IMR-90 (cell line): ENCODE measurements at regions not wholly inside any gene's neighbourhood (a gene's known extent, or its start where the extent isn't known, plus 50 kb on each side); places are given as distances from the start of the nearest gene placed in this dataset.

Experiments
- ATAC-seq: fragments of 200-7000 bp; cut with Tn5 transposase; 2 replicates; pipeline ENCODE4 v1.9.1; 2020; ENCODE audit warnings: low read depth, mild to moderate bottlenecking, moderate library complexity
- BruUV-seq: library from RNA; stranded (reverse); fragments of 400-500 nt; replicated peaks from 2 replicates; lab custom pipeline; 2021; lab: Mats Ljungman, UMichigan
- CTCF ChIA-PET: fragments of 300-600 bp; formaldehyde crosslinking; extraction: SDS; loops from one replicate; lab custom pipeline; 2021; ENCODE audit warnings: antibody characterized with exemption; lab: Yijun Ruan, JAX
- POLR2A ChIA-PET: fragments of 300-600 bp; sonication (Branson Sonifier 250); formaldehyde crosslinking; loops from one replicate; lab custom pipeline; 2022; ENCODE audit warnings: antibody characterized with exemption; ENCODE audit not compliant: unreplicated experiment; lab: Charles Lee
- DNase-seq: peaks from one replicate; pipeline ENCODE4 v3.0.0; 2013
- H2AFZ ChIP-seq: replicated peaks from 2 replicates; pipeline ENCODE3; 2013; ENCODE audit warnings: low read length, mild to moderate bottlenecking; ENCODE audit not compliant: poor library complexity
- H2AK5ac ChIP-seq: 2 replicates; pipeline ENCODE4 v1.6.1; 2013; ENCODE audit warnings: low read depth, low read length, inconsistent platforms
- H2AK9ac ChIP-seq: replicated peaks from 2 replicates; pipeline ENCODE3; 2013; ENCODE audit warnings: mild to moderate bottlenecking, low read depth, low read length, moderate library complexity; ENCODE audit not compliant: poor library complexity
- H2BK120ac ChIP-seq: 2 replicates; pipeline ENCODE4 v1.6.1; 2013; ENCODE audit warnings: low read depth, low read length, inconsistent platforms
- H2BK15ac ChIP-seq: 3 replicates; pipeline ENCODE4 v1.6.1; 2013; ENCODE audit warnings: low read depth, low read length, inconsistent platforms
- H2BK20ac ChIP-seq: 2 replicates; pipeline ENCODE4 v1.6.1; 2013; ENCODE audit warnings: low read depth, mild to moderate bottlenecking, inconsistent platforms, low read length, moderate library complexity
- H2BK5ac ChIP-seq: 2 replicates; pipeline ENCODE4 v1.6.1; 2013; ENCODE audit warnings: mild to moderate bottlenecking, low read depth, low read length, inconsistent platforms; ENCODE audit not compliant: poor library complexity, severe bottlenecking
- H3K14ac ChIP-seq: replicated peaks from 2 replicates; pipeline ENCODE4 v1.6.1; 2013; ENCODE audit warnings: low read depth, low read length, inconsistent platforms
- H3K18ac ChIP-seq: 2 replicates; pipeline ENCODE4 v1.6.1; 2013; ENCODE audit warnings: low read depth, low read length, control low read depth
- H3K23ac ChIP-seq: 2 replicates; pipeline ENCODE4 v1.6.1; 2013; ENCODE audit warnings: low read depth, low read length, inconsistent platforms
- H3K27ac ChIP-seq: 2 replicates; pipeline ENCODE4 v1.5.1; 2013; ENCODE audit warnings: mild to moderate bottlenecking, control low read depth, low read length; ENCODE audit not compliant: insufficient read depth
- H3K27me3 ChIP-seq: 2 replicates; pipeline ENCODE4 v1.6.1; 2013; ENCODE audit warnings: low read length; ENCODE audit not compliant: control insufficient read depth, insufficient read depth
- H3K36me3 ChIP-seq: 2 replicates; pipeline ENCODE4 v1.6.1; 2013; ENCODE audit warnings: low read length, mixed read lengths; ENCODE audit not compliant: control insufficient read depth, insufficient read depth
- H3K4ac ChIP-seq: 2 replicates; pipeline ENCODE4 v1.6.1; 2013; ENCODE audit warnings: low read depth, low read length, inconsistent platforms
- H3K4me1 ChIP-seq: 2 replicates; pipeline ENCODE4 v1.6.1; 2013; ENCODE audit warnings: low read length, mixed read lengths; ENCODE audit not compliant: control insufficient read depth, insufficient read depth
- H3K4me2 ChIP-seq: 2 replicates; pipeline ENCODE4 v1.6.1; 2013; ENCODE audit warnings: low read depth, mild to moderate bottlenecking, control low read depth, low read length, moderate library complexity
- H3K4me3 ChIP-seq: 2 replicates; pipeline ENCODE4 v1.5.1; 2013; ENCODE audit warnings: low read depth, mild to moderate bottlenecking, control low read depth, low read length, moderate library complexity; ENCODE audit not compliant: insufficient read depth
- H3K56ac ChIP-seq: 2 replicates; pipeline ENCODE4 v1.6.1; 2013; ENCODE audit warnings: low read length, inconsistent platforms; ENCODE audit not compliant: insufficient read depth; ENCODE audit errors: extremely low read depth
- H3K79me1 ChIP-seq, 2 experiments: 2 replicates each; pipeline ENCODE4 v1.6.1; 2013; ENCODE audit warnings: low read length in 2 of 2, inconsistent platforms in 1 of 2, low read depth in 1 of 2
- H3K9ac ChIP-seq: 2 replicates; pipeline ENCODE4 v1.6.1; 2013; ENCODE audit warnings: low read depth, low read length, control low read depth
- H3K9me1 ChIP-seq: 2 replicates; pipeline ENCODE4 v1.6.1; 2013; ENCODE audit warnings: low read length, inconsistent platforms; ENCODE audit not compliant: insufficient read depth
- H3K9me3 ChIP-seq: 2 replicates; pipeline ENCODE4 v1.6.1; 2013; ENCODE audit warnings: low read length; ENCODE audit not compliant: control insufficient read depth, insufficient read depth
- H4K20me1 ChIP-seq: 2 replicates; pipeline ENCODE4 v1.6.1; 2013; ENCODE audit warnings: low read length, inconsistent platforms; ENCODE audit not compliant: insufficient read depth
- H4K5ac ChIP-seq: 2 replicates; pipeline ENCODE4 v1.6.1; 2013; ENCODE audit warnings: mild to moderate bottlenecking, low read depth, low read length, control low read depth
- H4K8ac ChIP-seq, 2 experiments: 2 replicates each; pipeline ENCODE4 v1.6.1; 2013; ENCODE audit warnings: low read depth in 2 of 2, low read length in 2 of 2, control low read depth in 1 of 2, inconsistent platforms in 1 of 2
- H4K91ac ChIP-seq: 2 replicates; pipeline ENCODE4 v1.6.1; 2013; ENCODE audit warnings: low read depth, low read length, inconsistent platforms; ENCODE audit not compliant: insufficient read depth
- BHLHE40 ChIP-seq: fragments of 150-350 bp; IDR thresholded peaks from 2 replicates; pipeline ENCODE4 v1.6.1; 2016; ENCODE audit warnings: mild to moderate bottlenecking, low read depth, low read length
- CEBPB ChIP-seq: IDR thresholded peaks from 2 replicates; pipeline ENCODE4 v1.6.1; 2012; ENCODE audit warnings: low read depth, low read length, improper control_type of control experiment
- CHD1 ChIP-seq: IDR thresholded peaks from 2 replicates; pipeline ENCODE4 v1.6.1; 2012; ENCODE audit warnings: low read depth, low read length, improper control_type of control experiment
- FOS ChIP-seq: fragments of 150-350 bp; IDR thresholded peaks from 2 replicates; pipeline ENCODE4 v1.6.1; 2016; ENCODE audit warnings: low read depth, low read length
- MAFK ChIP-seq: IDR thresholded peaks from 2 replicates; pipeline ENCODE4 v1.6.1; 2012; ENCODE audit warnings: low read depth, low read length, improper control_type of control experiment
- MAZ ChIP-seq: IDR thresholded peaks from 2 replicates; pipeline ENCODE4 v1.6.1; 2012; ENCODE audit warnings: low read depth, mild to moderate bottlenecking, low read length, improper control_type of control experiment, moderate library complexity, borderline replicate concordance
- MXI1 ChIP-seq: IDR thresholded peaks from 2 replicates; pipeline ENCODE4 v1.6.1; 2012; ENCODE audit warnings: low read depth, mild to moderate bottlenecking, low read length, moderate library complexity, borderline replicate concordance
- RFX5 ChIP-seq: IDR thresholded peaks from 2 replicates; pipeline ENCODE4 v1.8.0; 2012; ENCODE audit warnings: low read depth, mild to moderate bottlenecking, low read length, moderate library complexity
- USF2 ChIP-seq: fragments of 150-350 bp; IDR thresholded peaks from 2 replicates; pipeline ENCODE4 v1.6.1; 2017; ENCODE audit warnings: mild to moderate bottlenecking, antibody characterized with exemption, low read length, low read depth
- WGBS, 2 experiments: methylation state at CpG; one replicate each; pipeline versions ENCODE4 v1.1.5 to v1.1.7; 2013; ENCODE audit warnings: missing lambda C conversion rate in 2 of 2; ENCODE audit not compliant: insufficient read length in 1 of 2; ENCODE audit errors: extremely low coverage in 2 of 2; 5-methylcytosine and 5-hydroxymethylcytosine counted together
- dilution Hi-C: fragments of 300-500 bp; cut with HindIII; formaldehyde crosslinking; loops from one replicate; pipeline ENCODE4 v1.14.3; 2018; ENCODE audit warnings: low sequenced_read_pairs; ENCODE audit not compliant: unreplicated experiment
- in situ Hi-C: fragments of 300-500 bp; cut with MboI; formaldehyde crosslinking; loops from 3 replicates; pipeline ENCODE4 v1.14.3; 2019; ENCODE audit warnings: low sequenced_read_pairs, inconsistent platforms, mixed read lengths
- intact Hi-C: fragments of 100-400 bp; cut with micrococcal nuclease; formaldehyde crosslinking; loops from 2 replicates; pipeline ENCODE4 v1.10.0; 2022

DNA sequence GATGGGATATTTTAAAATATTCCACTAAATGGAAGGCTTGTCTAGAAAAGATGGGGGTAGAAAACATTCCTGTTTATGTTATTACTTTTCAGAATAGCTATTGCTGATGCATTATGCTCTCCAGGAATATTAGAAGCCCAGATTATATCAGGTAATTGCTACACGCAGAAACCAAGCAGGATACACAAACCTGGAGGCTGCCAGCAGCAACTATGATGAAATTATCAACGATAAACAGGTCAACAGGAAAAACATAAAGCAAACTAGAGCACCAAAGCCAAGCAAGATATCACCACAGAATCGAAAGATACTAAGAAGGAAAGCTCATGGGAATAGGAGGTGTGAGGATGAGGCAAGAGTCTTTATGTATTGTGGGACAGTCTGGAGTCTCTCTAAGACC is 113.2 kb upstream of the SPATS2L start:
- WGBS, 2 experiments: no CpG with 5 or more reads among the region's 3 CpGs
- H4K20me1 ChIP-seq: no peaks in the 10 kb centered on the region
- H2BK15ac ChIP-seq: no peak overlapping the region
- no peak overlapping the region for H3K18ac ChIP-seq
- H3K4me3 ChIP-seq: no peak overlapping the region
- intact Hi-C loops (no loop called here), dilution Hi-C loops (no loop called here), in situ Hi-C loops (no loop called here)
- H4K8ac ChIP-seq: no peak overlapping the region
- no peaks in the 10 kb centered on the region for H3K4me1 ChIP-seq
- H3K79me1 ChIP-seq: no peaks in the 10 kb centered on the region
- no peak for ATAC-seq
- no peak overlapping the region for H3K27ac ChIP-seq
- H2AK5ac ChIP-seq: no peak overlapping the region
- ChIA-PET CTCF (no interaction called here), POLR2A (no interaction called here)
- H2BK5ac ChIP-seq: no peak overlapping the region
- H2AFZ ChIP-seq: no peak overlapping the region
- H3K36me3 ChIP-seq: no peaks in the 10 kb centered on the region
- H4K91ac ChIP-seq: no peak overlapping the region
- H3K4ac ChIP-seq: no peak overlapping the region
- no peak overlapping the region for H2BK20ac ChIP-seq
- TF ChIP-seq MAFK (no peak), CEBPB (no peak), RFX5 (no peak), FOS (no peak), MXI1 (no peak), BHLHE40 (no peak), CHD1 (no peak), USF2 (no peak), MAZ (no peak)
- H3K23ac ChIP-seq: no peak overlapping the region
- no peaks in the 10 kb centered on the region for H3K9me1 ChIP-seq
- peaks cover 6% of the 10 kb centered on the region; the same call in 1 of the 2 replicates for H3K27me3 ChIP-seq
- no peaks in the 10 kb centered on the region for H3K9me3 ChIP-seq
- H2BK120ac ChIP-seq: no peak overlapping the region
- no TSS peak for BruUV-seq
- H3K14ac ChIP-seq: no peak overlapping the region
- H2AK9ac ChIP-seq: no peak overlapping the region
- H3K56ac ChIP-seq: no peak overlapping the region
- DNase-seq: no peak
- no peak overlapping the region for H3K9ac ChIP-seq
- H3K4me2 ChIP-seq: no peak overlapping the region
- no peak overlapping the region for H4K5ac ChIP-seq
